Ovary (tissue), 7 donors: ENCODE measurements at regions not wholly inside any gene's neighbourhood (a gene's known extent, or its start where the extent isn't known, plus 50 kb on each side); places are given as distances from the start of the nearest gene placed in this dataset.

ENCODE experiments used
- DNase-seq, 5 donors: peaks; one replicate each; pipeline ENCODE4 v3.0.0-alpha.2; 2019 to 2020
- H3K27ac ChIP-seq, 2 donors: fragments of 200-600 bp; one replicate each; pipeline versions ENCODE4 v1.5.1 to v1.8.0; 2019 to 2022
- H3K27me3 ChIP-seq: fragments of 200-600 bp; one replicate; pipeline ENCODE4 v1.8.0; 2022
- H3K36me3 ChIP-seq: fragments of 200-600 bp; sonication (generic); one replicate; pipeline ENCODE4 v1.5.1; 2019
- H3K4me1 ChIP-seq: one replicate; pipeline ENCODE4 v1.8.1; 2013; ENCODE audit warnings: mild to moderate bottlenecking, moderate library complexity; ENCODE audit not compliant: insufficient read depth
- H3K4me3 ChIP-seq: fragments of 200-600 bp; sonication (generic); one replicate; pipeline ENCODE4 v1.5.1; 2017
- H3K9me3 ChIP-seq, 2 donors: fragments of 200-600 bp in 1 of 2; sonication (generic) in 1 of 2; one replicate each; pipeline versions ENCODE4 v1.5.1 to v1.8.1; 2013 to 2019; ENCODE audit warnings: mild to moderate bottlenecking in 1 of 2, moderate library complexity in 1 of 2
- EP300 ChIP-seq: sonication (generic); formaldehyde crosslinking; IDR thresholded peaks from one replicate; pipeline ENCODE4 v1.6.1; 2017; ENCODE audit warnings: antibody characterized with exemption
- POLR2A ChIP-seq: fragments of 450-650 bp; IDR thresholded peaks from one replicate; pipeline ENCODE4 v1.6.1; 2017; ENCODE audit warnings: antibody characterized with exemption, mild to moderate bottlenecking, moderate library complexity
- WGBS, 3 donors: extraction: QIAGEN DNeasy Blood & Tissue Kit in 1 of 3; methylation state at CpG; one replicate each; pipeline versions ENCODE4 v1.1.5 to v1.1.7; 2013 to 2017; 5-methylcytosine and 5-hydroxymethylcytosine counted together
- intact Hi-C, 4 donors: fragments of 100-400 bp; cut with DNase I; formaldehyde crosslinking; loops; one replicate each; pipeline versions ENCODE4 v1.11.0 to v1.15.1; 2022 to 2023
- TF ChIP-seq, protein P1 (sequence below), 3 donors: fragments of 450-650 bp in 2 of 3; fragments of 200-600 bp in 1 of 3; IDR thresholded peaks; one replicate each; pipeline versions ENCODE4 v1.5.1 to v1.8.0; 2016 to 2022; ENCODE audit warnings: antibody characterized with exemption in 3 of 3, mild to moderate bottlenecking in 1 of 3
- donor health status: DM: no; HTN: no; CAD: no; lungs with moderate emphysema.
- donor health status: DM: no; HTN: no; CAD: no.
- donor health status: Bipolar disorder and iron deficiency.
- donor health status: DM: no; HTN: no; CAD: no.
- donor health status: DM: yes; HTN: yes; CAD: no.

DNA sequence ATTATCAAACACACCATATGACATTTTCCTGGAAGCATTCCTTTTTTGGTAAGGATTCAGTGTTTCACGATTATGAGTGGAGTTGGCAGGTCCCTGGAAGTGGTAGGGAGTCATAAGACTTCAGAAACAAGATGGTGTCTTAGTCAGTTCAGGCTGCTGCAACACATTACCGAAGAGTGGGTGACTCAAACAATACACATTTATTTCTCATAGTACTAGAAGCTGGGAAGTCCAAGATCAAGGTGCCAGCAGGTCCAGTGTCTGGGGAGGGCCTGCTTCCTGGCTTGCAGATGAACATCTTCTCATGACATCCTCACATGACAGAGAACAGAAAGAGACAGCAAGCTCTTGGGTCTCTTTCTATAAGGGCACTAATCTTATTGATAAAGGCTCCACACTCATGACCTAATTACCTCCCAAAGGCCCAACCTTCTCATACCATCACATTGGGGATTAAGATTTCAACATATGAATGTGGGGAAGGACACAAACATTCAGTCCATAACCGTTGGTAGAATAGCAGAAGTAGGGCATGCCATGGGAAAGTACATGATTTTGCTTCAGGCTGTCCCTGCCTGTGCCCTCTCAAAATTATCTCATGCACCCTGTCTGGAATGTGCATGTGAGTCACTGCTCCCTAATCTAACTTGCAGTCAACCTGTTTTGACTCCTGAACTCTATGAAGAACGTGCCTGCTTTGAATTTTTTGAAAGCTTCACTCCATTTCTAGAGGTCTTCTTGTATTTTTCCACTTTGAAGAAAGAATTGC lies 72.5 kb downstream of the GTPBP8 start:
- no peaks in the 10 kb centered on the region for H3K9me3 ChIP-seq
- 52 to 57% (median 52%) methylated on average over 4 of the region's 4 CpGs for WGBS, 3 donors
- peaks cover 2% of the 10 kb centered on the region for H3K4me1 ChIP-seq
- H3K27ac ChIP-seq: peak overlapping the region in 1 of 2 donors; percentile 17
- DNase-seq: no peak
- intact Hi-C loops: loop anchor here in 2 of 4 donors (10.0 kb wide), 2 partner anchors 51 to 61 kb away; no protein-coding TSS in a partner anchor
- H3K27me3 ChIP-seq: no peaks in the 10 kb centered on the region
- no peak for TF ChIP-seq EP300
- TF ChIP-seq, protein P1, sequence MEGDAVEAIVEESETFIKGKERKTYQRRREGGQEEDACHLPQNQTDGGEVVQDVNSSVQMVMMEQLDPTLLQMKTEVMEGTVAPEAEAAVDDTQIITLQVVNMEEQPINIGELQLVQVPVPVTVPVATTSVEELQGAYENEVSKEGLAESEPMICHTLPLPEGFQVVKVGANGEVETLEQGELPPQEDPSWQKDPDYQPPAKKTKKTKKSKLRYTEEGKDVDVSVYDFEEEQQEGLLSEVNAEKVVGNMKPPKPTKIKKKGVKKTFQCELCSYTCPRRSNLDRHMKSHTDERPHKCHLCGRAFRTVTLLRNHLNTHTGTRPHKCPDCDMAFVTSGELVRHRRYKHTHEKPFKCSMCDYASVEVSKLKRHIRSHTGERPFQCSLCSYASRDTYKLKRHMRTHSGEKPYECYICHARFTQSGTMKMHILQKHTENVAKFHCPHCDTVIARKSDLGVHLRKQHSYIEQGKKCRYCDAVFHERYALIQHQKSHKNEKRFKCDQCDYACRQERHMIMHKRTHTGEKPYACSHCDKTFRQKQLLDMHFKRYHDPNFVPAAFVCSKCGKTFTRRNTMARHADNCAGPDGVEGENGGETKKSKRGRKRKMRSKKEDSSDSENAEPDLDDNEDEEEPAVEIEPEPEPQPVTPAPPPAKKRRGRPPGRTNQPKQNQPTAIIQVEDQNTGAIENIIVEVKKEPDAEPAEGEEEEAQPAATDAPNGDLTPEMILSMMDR (IDR thresholded peaks at IDR 0.05): no peak
- no peak for TF ChIP-seq POLR2A
- no peaks in the 10 kb centered on the region for H3K36me3 ChIP-seq
- no peak overlapping the region for H3K4me3 ChIP-seq

DNA sequence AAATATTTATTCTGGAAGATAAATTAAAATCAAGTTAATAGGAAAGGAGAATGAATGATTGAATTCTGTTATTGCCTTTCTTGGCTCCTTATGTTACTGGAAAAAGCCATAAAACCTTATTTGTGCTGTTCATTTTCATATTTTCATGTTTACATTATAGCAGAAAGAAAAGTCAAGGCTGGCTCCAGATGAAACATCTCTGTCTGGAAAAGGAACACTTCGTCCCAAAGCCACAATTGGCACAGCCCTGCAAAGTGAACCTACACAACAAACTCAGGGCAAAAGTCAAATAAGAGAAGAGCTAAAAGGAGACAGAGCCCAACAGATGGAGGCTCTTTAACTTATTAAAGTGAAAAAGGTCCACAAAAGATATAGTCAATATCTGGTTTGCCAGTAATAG lies 73.4 kb downstream of the GTPBP8 start:
- Histone ChIP-seq H3K27ac (no peak overlapping the region), H3K9me3 (no peaks in the 10 kb centered on the region), H3K4me1 (peaks cover 2% of the 10 kb centered on the region), H3K36me3 (no peaks in the 10 kb centered on the region), H3K4me3 (no peak overlapping the region), H3K27me3 (no peaks in the 10 kb centered on the region)
- intact Hi-C loops: loop anchor here in 2 of 4 donors (10.0 kb wide), 2 partner anchors 51 to 61 kb away; no protein-coding TSS in a partner anchor
- TF ChIP-seq, protein P1 (IDR thresholded peaks at IDR 0.05): no peak
- TF ChIP-seq POLR2A (no peak), EP300 (no peak)
- 3 to 13% (median 8%) methylated on average over 1 of the region's 1 CpG for WGBS, 3 donors
- DNase-seq: peak in 2 of 5 donors; percentile 43 to 47

DNA sequence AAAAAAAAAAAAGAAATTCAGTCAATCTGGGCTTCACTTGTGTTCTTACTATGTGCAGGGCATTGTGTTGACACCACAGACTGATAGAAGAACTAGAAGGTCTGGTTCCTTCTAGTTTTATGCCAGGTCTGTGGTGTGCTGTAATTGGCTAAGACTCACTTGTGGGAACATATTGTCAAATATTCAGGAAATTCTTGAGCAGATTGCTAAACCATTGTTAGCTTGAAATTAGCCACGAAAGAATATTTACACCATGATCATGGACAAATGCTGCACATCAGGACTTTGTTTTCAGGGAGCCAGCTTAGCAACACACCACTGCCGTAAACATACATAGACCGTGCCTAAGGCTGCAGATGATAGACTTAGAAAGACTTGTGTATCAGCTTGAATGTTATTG lies 74.6 kb downstream of the GTPBP8 start:
- Histone ChIP-seq H3K36me3 (no peaks in the 10 kb centered on the region), H3K4me1 (peaks cover 2% of the 10 kb centered on the region), H3K27ac (no peak overlapping the region), H3K27me3 (no peaks in the 10 kb centered on the region), H3K9me3 (no peaks in the 10 kb centered on the region), H3K4me3 (no peak overlapping the region)
- 91 to 93% (median 92%) methylated on average over 3 of the region's 3 CpGs for WGBS, 3 donors
- no peak for TF ChIP-seq POLR2A
- TF ChIP-seq, protein P1 (IDR thresholded peaks at IDR 0.05): no peak
- TF ChIP-seq EP300: no peak
- DNase-seq: no peak
- intact Hi-C loops: loop anchor here in 2 of 4 donors (10.0 kb wide), 2 partner anchors 49 to 59 kb away; no protein-coding TSS in a partner anchor

DNA sequence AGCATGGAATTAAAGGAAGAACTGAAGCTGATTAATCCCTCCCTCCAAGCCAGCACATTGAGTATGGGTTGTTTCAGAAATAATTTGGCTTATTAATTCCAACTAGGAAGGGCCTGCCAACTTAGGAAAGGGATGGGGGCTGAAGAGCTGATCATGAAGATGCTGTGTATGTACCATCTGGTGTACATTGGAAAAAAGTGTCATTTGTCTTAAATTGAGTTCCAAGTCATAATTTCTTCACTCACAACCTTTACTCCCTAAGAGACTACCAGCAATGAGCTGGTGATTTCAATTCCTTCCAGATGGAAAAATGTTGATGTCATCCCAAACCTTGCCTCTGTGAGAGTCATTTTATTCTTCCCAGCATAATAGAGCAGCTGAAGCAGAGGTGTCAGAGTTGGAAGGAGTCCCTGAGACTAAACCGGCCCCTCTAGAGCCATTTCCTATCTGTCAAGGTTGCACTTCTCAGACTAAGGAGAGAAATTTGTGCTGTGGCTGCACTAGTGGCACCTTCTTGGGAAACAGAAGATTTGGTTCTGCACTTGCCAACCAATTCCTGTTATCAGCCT lies 79.4 kb downstream of the GTPBP8 start:
- Histone ChIP-seq H3K4me3 (no peak overlapping the region), H3K9me3 (no peaks in the 10 kb centered on the region), H3K36me3 (no peaks in the 10 kb centered on the region), H3K27me3 (no peaks in the 10 kb centered on the region), H3K27ac (no peak overlapping the region), H3K4me1 (no peaks in the 10 kb centered on the region)
- no peak for DNase-seq
- 17 to 30% (median 21%) methylated on average over 1 of the region's 1 CpG for WGBS, 3 donors
- TF ChIP-seq, protein P1 (IDR thresholded peaks at IDR 0.05): no peak
- TF ChIP-seq EP300: no peak
- TF ChIP-seq POLR2A: no peak
- intact Hi-C loops: no loop called here
